ENCODE measurements at regions not wholly inside any gene's neighbourhood (a gene's known extent, or its start where the extent isn't known, plus 50 kb on each side); places are given as distances from the start of the nearest gene placed in this dataset.
"Not testable (repeated sequence)": the region's sequence is repeated elsewhere in the genome, so short reads cannot be mapped to it uniquely, and the experiment has no call there.

DNA sequence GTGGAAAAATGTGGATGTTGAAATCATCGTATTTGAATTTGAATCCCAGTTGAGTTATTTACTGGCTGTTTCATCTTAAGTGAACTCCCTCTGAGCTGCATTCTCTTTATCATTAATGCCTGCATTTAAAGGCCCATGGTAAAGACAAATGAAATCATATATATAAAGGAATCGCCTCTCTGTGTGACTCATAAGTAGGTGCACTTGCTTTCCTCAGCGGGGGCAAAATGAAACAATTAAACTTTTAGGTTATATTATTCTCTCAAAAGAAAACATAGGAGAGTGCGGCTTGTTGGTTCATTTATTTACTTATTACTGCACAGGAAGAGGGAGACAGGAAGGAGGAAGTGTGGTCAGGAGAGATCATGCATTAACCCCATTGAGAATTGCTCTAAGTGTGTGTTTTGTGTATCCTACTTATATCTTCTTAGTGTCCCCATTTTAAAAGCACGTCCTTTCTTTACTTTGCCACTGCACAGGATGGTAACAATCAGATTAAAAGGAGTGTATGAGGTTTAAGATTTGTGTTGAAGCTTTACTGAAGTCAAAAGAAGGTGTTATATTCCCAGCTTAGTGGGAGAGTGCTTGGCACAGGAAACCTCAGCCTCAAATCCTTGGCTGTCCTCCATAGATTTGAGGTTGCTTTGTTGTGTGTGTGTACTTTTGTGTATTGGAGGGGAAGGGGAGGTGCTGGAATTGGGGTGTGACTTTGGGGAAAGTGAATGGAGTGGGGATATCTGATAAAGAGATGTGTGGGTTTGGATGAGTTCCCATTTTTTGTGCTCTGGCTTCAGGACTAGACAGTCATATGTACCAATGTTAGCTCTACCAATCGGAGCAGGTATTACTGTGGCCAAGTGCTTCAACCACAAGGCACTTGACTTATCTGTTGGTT is 595.8 kb upstream of the NR2F2 start:
- no peak for DNase-seq

DNA sequence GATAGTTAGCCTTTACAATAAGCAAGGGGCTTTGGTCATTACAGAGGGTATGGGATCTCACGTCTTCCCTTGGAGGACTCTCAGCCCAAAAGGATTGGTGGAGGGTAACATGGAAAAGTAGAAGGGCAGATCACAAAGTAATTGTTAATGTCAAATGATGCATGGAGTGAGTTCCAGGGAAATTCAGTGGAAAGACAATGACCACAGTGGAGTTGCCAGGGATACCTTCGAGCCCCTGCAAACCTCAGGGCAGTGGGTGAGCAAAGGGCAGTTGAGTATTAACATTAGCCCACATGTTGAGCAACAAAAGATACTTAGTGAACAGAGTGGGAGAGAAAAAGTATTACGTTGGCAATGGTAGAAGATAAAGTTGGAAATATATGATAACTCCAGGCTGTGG is 593.4 kb upstream of the NR2F2 start:
- no peak for DNase-seq

DNA sequence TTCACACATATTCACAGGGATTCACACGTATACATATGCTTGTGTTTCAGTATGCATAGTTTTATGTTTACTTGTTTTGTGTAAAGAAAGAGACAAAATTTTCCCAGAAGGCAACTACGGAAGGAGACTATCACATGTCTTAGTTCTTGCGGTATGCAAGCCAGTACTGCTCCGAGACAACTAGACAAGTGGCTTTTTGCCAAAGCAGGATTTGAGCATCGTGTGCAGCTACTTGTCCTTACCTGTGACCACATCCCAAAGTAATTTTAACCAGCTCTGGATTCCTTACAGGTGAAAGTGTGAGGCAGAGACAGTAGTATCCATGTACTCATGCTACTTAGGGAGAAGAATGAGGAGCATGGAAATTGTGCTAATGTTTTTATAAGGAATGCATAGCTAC is 591.4 kb upstream of the NR2F2 start:
- no peak for DNase-seq

DNA sequence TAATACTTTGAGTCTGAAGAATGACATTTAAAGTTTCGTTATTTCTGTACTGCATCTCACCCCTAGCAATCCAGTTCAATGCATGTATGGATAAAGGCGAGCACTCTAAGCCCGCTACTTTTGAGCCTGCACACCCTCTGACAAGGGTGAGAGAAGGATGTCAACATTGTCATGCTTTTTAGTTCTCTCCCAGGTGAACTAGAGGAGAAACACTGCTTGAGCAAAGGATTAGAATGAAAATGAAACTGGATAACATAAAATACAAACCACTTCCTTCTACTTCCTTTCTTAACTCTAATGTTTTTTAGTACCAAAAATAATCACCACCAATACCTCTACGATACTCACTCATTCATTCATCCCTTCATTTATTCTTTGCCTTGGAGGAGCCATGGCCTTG is 588.7 kb upstream of the NR2F2 start:
- DNase-seq: no peak

DNA sequence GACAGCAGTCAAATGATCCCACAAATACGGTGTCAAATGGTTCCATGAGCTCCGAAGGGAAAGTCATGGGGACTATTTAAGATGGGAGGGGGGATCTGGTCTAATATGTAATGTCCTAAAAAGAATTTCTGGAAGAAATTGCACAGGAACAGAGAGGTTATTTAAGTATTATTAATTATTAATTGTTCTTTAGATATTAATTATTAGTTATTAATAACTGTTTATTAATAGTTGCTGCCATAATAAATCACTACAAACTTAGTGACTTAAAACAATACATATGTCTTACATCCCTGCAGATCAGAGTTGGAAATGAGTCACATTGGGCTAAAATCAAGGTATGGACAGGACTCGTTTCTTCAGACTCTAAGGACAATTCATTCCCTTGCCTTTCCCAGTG is 588.2 kb upstream of the NR2F2 start:
- no peak for DNase-seq

DNA sequence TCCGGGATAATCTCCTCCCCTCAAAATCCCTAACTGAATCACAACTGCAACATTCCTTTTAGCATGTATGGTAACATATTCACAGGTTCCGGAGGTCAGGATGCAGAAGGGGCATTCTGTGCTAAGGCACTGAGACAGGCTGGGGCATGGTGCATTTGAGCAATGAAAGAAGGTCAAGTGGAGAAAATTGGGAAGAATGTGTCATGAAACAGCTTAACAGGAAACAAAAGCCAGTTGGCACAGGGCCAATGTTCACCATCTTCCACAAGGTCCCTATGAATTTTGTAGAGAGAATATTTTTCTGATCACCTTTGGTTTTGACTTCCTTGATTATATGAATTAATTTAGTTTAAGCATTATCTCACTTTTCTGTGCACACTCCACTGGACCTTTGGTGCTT is 587.7 kb upstream of the NR2F2 start:
- DNase-seq: no peak

DNA sequence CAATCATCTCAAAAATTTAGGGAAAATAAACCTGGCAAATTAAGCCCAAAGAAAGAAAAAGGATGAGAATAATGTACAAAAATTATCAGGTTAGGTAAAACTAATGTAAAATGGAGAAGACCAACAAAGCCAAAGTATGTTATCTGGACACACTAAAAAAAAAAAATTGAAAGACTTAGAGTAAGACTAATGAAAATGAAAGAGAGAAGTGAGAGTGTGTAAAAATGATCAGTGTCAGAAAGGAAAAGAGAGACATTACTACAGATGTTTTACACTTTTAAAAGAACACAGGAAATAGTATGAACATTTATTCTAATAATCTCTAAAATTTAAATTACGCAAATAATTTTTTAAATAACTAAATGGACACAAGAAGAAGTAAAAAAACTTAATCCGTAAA is 573.3 kb upstream of the NR2F2 start:
- DNase-seq: no peak

DNA sequence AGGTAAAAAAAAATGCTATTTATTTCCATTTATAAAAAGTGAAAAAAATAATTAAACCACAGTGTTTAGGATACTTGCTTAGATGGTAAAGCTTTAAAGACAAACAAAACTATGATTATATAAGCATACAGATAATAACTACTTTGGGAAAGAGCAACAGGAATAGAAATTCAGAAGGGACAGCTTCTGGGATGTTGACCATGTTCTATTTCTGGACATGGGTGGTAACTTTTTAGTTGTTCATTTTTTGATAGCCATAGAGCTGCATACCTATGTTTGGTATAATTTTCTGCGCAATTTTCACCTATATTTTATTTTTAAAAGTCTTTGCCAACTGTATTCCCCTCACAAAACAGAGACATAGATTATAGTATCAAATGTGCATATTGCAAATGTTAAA is 572.0 kb upstream of the NR2F2 start:
- DNase-seq: no peak

DNA sequence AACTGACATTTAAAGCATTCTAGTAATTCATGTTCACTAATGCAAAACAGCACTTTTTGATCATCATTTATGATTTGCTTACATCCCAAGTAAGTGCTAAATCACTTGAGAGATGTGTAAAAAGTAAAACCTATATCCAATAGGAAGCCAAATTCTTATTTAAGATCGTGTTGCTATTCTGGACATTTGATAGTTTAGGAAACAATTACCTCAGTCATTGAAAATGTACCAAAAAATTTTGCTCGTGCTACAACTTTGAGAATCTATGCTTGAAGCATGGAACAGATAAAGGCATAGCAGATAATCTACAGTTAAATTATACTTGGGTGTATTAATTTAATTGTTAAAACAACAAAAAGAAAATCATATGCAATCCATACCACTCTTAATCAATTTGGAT is 571.6 kb upstream of the NR2F2 start:
- DNase-seq: no peak

DNA sequence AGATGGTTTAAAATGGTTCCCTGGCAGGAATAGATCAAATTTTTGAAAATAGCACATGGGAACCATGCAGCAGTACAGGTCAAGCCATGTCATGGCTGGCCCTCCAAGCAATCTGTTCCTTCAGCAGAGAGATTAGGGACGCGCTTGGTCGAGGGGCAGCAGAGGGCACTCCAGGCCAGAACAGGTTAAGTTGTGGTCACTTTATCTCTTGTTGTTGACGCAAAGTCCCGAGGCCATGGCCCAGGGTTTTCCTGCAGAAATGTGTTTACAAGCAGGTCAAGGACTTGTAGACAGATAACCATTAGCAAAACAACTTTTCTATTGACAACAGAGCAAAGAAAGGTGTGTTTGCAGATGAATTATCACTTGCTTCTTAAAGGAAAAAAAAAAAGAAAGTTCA is 570.0 kb upstream of the NR2F2 start:
- no peak for DNase-seq

DNA sequence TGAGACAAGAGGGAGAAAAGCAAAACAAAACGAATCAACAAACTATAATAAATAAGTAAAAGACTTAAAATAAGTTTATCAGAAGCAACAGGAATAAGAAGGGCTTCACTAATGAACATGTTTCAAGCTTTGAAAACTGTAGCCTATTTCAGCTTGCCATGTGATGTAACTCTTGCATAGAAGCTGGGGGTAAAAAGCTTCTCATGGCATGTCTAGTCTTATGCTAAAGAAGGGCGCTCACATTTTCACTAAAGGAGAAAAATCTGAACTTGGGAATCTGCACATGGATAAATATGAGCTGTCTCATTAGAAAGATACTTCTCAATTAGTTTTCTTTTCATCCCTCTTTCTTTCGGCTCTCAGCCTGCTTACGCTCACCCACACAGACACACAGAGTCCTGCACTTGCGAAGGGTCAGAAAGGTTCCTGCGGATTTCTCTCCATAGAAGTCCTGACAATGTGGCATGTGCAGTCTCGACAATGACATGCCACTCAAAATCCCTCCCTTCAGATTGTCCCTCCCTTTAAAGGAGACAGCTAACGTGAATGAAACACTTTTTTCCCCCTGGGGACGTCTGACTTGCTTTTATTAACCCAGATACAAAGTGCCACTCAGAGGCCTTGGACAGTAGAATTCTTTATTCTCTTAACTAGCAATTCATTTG is 568.9 kb upstream of the NR2F2 start:
- DNase-seq: no peak

DNA sequence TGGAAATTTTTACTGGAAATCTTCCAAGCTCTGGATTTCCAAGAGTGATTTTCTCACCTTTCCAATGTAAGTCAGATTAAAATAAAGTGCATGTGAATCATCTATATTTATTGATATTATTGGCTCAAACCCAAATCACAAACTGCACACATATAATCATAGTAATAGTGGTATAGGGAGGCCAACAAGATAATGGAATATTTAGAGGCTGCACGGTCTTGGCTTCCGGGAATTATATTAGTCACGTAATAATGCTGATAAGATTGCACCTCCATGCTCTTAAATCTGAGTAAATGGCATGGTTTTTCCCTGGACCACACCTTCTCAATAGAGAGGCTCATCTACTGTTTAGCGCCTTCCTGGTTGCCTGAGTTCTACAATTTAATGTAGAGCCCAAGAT is 567.1 kb upstream of the NR2F2 start:
- no peak for DNase-seq

DNA sequence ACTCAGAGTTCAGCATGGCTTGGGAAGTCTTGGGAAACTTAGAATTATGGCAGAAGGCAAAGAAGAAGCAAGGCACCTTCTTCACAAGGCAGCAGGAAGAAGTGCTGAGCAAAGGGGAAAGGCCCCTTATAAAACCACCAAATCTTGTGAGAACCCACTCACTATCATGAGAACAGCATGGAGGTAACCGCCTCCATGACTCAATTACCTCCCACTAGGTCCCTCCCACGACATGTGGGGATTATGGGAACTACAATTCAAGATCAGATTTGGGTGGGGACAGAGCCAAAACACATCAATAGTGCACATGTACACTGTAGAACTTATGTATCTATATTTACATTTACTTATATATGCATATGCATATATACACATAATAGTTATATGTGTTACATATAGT is 565.3 kb upstream of the NR2F2 start:
- no peak for DNase-seq

DNA sequence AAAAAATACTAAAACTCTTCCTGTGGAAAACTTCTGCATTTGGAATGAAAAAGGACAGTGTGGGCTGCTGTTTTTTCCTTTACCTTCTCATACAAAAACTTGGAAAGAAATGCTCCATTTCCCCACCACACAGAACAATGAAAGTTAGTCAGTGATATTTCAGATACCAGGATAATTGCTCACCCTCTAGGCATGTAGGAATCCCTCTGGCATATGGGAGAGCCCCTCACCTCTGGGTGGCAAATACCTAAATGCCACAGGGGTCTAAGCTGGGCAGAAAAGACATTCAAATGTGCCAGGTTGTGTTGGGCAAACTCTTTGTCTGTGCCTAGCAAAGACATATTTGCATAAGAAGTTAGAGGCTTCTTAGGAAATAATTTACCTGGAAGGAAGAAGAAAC is 560.3 kb upstream of the NR2F2 start:
- no peak for DNase-seq

DNA sequence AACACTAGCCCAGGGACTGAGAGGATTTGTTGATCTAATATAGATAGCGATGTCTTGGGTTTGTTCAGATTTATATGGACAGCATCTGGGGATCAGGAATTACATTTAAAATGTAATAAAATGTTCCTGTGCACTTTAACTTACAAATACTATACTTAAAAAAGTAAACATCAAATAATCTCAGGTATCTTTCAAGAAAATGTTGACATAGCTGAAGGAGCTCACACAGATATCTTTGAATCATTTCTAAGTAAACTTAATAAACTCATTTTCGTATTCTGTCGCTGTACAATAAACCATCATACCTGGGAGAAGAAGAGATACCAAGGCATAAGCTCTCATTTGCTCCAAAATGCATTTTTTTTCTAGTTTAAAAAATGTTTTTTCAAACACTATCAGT is 557.5 kb upstream of the NR2F2 start:
- no peak for DNase-seq

DNA sequence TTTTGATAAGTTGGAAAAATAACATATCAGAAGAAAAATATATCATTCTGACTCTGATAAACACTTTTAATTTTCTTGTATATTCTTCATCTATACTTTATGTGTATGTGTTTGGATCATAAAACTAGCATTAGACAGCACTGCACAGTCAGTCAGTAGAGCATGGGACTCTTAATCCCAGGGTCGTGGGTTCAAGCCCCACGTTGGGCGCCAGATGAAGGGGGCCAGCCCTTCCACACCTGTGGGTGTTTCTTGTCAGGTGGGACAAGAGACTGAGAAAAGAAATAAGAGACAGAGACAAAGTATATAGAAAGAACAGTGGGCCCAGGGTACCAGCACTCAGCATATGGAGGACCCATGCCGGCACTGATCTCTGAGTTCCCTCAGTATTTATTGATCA is 546.0 kb upstream of the NR2F2 start:
- DNase-seq: no peak

DNA sequence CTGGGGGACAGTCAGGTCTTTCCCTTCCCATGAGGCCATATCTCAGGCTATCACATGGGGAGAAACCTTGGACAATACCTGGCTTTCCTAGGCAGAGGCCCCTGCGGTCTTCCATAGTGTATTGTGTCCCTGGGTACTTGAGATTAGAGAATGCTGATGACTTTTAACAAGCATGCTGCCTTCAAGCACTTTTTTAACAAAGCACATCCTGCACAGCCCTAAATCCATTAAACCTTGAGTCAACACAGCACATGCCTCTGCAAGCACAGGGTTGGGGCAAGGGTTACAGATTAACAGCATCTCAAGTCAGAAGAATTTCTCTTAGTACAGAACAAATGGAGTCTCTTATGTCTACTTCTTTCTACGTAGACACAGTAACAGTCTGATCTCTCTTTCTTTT is 545.2 kb upstream of the NR2F2 start:
- not testable (repeated sequence) for DNase-seq

DNA sequence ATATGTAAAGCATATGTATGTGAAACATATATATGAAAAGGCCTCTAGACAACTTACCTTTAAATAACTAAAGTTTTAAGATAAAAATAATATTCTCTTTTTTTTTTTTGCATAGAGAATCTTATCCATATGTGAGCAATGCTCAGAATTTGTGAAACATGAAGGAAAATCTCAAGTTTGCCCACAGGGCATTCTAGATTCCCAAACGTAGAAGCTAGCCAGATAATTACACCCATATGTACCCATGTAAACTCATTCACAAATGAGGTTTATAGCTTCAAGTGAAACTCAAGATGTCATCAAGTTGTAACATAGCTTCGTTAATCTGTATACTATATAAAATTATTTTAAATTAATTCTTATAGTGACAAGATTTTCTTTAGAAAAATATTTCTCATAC is 537.3 kb upstream of the NR2F2 start:
- DNase-seq: no peak

DNA sequence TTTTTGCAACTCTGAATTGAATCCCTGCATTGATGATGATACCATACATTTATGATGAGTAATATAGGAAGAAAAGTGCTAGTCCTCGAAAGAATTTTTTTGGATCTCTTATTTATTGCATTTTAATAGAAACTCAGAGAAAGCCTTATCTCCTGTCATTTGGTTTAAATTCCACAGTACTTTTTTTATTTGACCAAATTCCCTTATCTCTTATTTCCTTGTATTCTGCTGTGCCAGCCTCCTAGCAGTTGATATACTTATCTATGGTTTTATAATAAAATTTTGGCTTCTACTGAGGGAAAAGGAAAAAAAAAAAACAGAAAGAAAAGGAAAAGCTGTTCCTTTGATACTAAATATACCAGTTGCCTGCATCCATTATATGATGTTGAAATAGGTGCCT is 535.1 kb upstream of the NR2F2 start:
- no peak for DNase-seq

DNA sequence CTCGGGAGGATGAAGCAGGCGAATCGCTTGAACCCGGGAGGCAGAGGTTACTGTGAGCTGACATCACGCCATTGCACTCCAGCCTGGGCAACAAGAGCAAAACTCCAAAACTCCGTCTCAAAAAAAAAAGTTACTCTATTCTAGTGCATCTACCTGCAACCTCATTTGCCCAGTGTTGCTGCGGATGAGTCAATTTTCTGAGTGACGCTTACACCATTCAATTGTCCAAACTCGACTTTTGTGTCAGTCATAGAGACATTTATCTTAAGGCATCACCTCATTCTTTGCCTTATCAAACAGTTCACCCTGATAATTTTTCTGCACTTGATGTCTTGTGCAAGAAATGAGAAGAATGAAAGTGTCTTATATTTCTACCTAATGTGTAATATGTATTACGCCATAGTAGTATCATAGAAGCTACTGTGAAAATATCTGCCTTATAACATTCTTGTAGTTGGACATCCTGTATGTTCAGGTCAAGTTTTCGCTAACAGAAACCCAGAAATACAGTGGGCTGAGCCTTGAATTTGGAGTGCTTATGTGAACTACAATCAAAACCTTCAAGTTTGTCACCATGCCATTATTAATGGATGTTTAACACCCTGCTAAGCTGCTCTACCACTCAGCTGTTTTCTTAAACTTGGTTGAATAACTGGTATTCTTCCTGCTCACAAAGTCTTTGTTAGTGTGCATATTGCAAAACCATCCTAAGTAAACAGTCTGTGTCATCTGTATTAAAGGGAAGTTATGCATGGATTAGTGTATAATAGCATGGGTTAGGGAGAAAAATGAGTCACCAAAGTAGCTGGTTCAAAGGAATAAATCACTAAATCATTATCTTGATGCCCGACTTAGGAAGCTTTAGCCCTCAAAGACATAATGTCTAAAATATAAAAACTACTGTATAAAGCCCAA is 531.0 kb upstream of the NR2F2 start:
- DNase-seq: no peak

DNA sequence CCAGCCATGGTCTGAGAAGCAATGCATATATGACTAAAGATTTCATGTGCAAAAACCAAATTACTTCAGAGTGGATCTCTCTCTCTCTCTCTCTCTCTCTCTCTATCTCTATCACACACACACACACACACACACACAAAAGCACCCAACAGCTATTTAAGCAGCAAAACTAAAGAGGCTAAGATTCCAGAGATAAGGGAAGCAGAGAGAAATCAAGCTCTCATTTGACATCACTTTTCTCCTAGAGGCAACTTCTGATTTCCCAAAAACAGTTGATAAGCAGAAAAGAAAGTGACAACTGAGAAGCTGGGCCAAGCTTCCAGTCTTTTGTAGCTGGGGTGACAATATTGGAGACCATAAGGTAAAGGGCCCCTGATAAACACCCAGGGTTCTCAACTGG is 526.0 kb upstream of the NR2F2 start:
- DNase-seq: no peak

DNA sequence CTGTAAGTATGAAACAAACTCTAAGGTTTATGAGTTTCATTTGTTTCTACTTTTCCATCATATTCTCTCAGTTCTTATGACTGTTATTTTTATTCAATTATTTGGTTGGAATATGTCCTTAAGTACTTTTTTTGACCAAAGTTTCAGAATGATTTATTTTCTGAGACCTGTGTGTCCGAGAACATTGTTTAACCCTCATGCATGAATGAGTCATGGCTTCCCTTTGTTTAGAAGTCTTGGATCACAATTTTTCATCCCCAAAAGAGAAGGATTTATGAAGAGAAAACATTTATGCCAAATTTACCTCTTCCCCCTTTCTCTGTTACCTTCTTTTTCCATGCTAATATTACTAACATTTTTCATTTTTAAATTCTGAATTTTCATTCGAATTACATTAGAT is 518.0 kb upstream of the NR2F2 start:
- DNase-seq: no peak

DNA sequence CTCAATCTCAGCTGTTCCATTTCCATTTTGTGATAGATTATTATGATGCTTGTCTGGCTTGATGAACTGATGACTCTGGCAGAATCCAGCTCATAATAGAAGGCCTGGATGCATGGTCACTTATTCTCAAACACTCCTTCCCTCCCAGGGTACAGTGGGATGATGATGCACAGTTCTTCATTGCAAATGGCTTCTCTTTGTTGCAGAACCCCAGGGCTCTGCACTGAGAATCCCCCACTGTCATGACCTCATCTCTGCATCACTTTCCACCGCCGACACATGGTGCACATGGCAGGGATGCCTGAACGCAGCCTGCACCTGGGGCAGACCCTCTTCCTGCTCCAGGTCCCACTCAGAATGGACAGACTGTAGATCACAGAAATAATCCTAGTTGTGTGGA is 515.6 kb upstream of the NR2F2 start:
- no peak for DNase-seq

DNA sequence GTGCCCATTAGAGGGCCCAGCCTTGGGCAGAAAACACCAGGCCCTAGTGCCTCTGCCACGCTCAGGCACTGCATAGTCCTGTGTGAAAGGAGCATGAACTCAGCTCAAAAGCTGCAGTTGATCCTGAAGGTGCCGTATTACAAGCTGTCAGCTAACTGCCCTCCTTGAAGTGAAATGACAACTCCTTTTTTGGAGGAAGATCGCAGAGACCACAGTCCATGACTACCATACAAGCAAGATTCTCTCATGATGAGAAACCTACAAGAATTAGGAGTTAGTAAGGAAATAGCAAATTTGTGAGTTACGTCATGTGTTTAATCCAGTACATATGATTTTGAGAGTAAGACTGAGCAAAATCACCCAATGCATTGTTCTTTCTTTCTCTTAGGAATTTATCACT is 513.9 kb upstream of the NR2F2 start:
- DNase-seq: no peak
